ENCODE measurements at regions not wholly inside any gene's neighbourhood (a gene's known extent, or its start where the extent isn't known, plus 50 kb on each side); places are given as distances from the start of the nearest gene placed in this dataset.
"Not testable (repeated sequence)": the region's sequence is repeated elsewhere in the genome, so short reads cannot be mapped to it uniquely, and the experiment has no call there.

- not testable (repeated sequence) for H3K9me2 ChIP-seq (replicated peaks; ENCODE audit: insufficient read depth, low read length); H3K4me2 ChIP-seq (ENCODE audit: low read depth, low read length)
- TF ChIP-seq CTCF (IDR thresholded peaks at IDR 0.05; ENCODE audit: low read length), result peak; percentile 21
Measured at GRCh38 chr2:87466591-87467120, 281.2 kb upstream of the PLGLB2 start.

GRCh38 chr2:87468429-87468981 lies 279.4 kb upstream of the PLGLB2 start:
- not testable (repeated sequence) for H3K27me3 ChIP-seq (replicated peaks; ENCODE audit: insufficient read depth, low read length); H3K27ac ChIP-seq (ENCODE audit: low read length); DNase-seq; H3F3A ChIP-seq (ENCODE audit: insufficient read depth, low read length); H3K4me2 ChIP-seq (ENCODE audit: low read depth, low read length); H3K36me3 ChIP-seq (replicated peaks; ENCODE audit: insufficient read depth, low read length); H3K4me1 ChIP-seq (ENCODE audit: low read length); H3K9ac ChIP-seq (ENCODE audit: low read length); H3K4me3 ChIP-seq (ENCODE audit: low read length); H2AFZ ChIP-seq (ENCODE audit: low read length); H3K9me3 ChIP-seq (replicated peaks; ENCODE audit: insufficient read depth, low read length); H4K20me1 ChIP-seq (ENCODE audit: insufficient read depth, low read length); H3K9me2 ChIP-seq (replicated peaks; ENCODE audit: insufficient read depth, low read length)
- peaks cover 78% of the 10 kb centered on the region for H3K79me2 ChIP-seq (ENCODE audit: low read length)

More at GRCh38 chr2:87466591-87467120, 281.2 kb upstream of the PLGLB2 start:
- H3K79me2 ChIP-seq (ENCODE audit: low read length), result peaks cover 82% of the 10 kb centered on the region
- H3K9me3 ChIP-seq (replicated peaks; ENCODE audit: insufficient read depth, low read length); H3K4me3 ChIP-seq (ENCODE audit: low read length); H3K4me1 ChIP-seq (ENCODE audit: low read length); H2AFZ ChIP-seq (ENCODE audit: low read length); H3K36me3 ChIP-seq (replicated peaks; ENCODE audit: insufficient read depth, low read length); H3K9ac ChIP-seq (ENCODE audit: low read length); H3K27me3 ChIP-seq (replicated peaks; ENCODE audit: insufficient read depth, low read length); H4K20me1 ChIP-seq (ENCODE audit: insufficient read depth, low read length); H3F3A ChIP-seq (ENCODE audit: insufficient read depth, low read length): not testable (repeated sequence)
- peak; percentile 51 for DNase-seq
- peak overlapping the region; percentile 16; the same call in 1 of the 2 replicates for H3K27ac ChIP-seq (ENCODE audit: low read length)

- DNase-seq, result peak; percentile 8
- H3K27me3 ChIP-seq (replicated peaks; ENCODE audit: insufficient read depth, low read length); H3K9ac ChIP-seq (ENCODE audit: low read length); H3K9me2 ChIP-seq (replicated peaks; ENCODE audit: insufficient read depth, low read length); H3F3A ChIP-seq (ENCODE audit: insufficient read depth, low read length); H3K36me3 ChIP-seq (replicated peaks; ENCODE audit: insufficient read depth, low read length); H3K4me3 ChIP-seq (ENCODE audit: low read length); H3K4me1 ChIP-seq (ENCODE audit: low read length); H2AFZ ChIP-seq (ENCODE audit: low read length); H3K9me3 ChIP-seq (replicated peaks; ENCODE audit: insufficient read depth, low read length); H4K20me1 ChIP-seq (ENCODE audit: insufficient read depth, low read length); H3K4me2 ChIP-seq (ENCODE audit: low read depth, low read length): not testable (repeated sequence)
- peaks cover 76% of the 10 kb centered on the region for H3K79me2 ChIP-seq (ENCODE audit: low read length)
- peak overlapping the region; percentile 31; the same call in 1 of the 2 replicates for H3K27ac ChIP-seq (ENCODE audit: low read length)
Measured at GRCh38 chr2:87469180-87470151, 278.4 kb upstream of the PLGLB2 start.

GRCh38 chr2:87470381-87471380 lies 277.2 kb upstream of the PLGLB2 start:
- H3K36me3 ChIP-seq (replicated peaks; ENCODE audit: insufficient read depth, low read length); H3K4me3 ChIP-seq (ENCODE audit: low read length); DNase-seq; H3K9me2 ChIP-seq (replicated peaks; ENCODE audit: insufficient read depth, low read length); H3K9ac ChIP-seq (ENCODE audit: low read length); H3K4me1 ChIP-seq (ENCODE audit: low read length); H2AFZ ChIP-seq (ENCODE audit: low read length); H3K27me3 ChIP-seq (replicated peaks; ENCODE audit: insufficient read depth, low read length); H4K20me1 ChIP-seq (ENCODE audit: insufficient read depth, low read length); H3K9me3 ChIP-seq (replicated peaks; ENCODE audit: insufficient read depth, low read length); H3F3A ChIP-seq (ENCODE audit: insufficient read depth, low read length); H3K4me2 ChIP-seq (ENCODE audit: low read depth, low read length): not testable (repeated sequence)
- Histone ChIP-seq H3K27ac (ENCODE audit: low read length) (0 out of 2 replicates have a peak overlapping the region, but pooled peaks have one; percentile 23), H3K79me2 (ENCODE audit: low read length) (peaks cover 67% of the 10 kb centered on the region)

GRCh38 chr2:87471478-87471877 lies 276.4 kb upstream of the PLGLB2 start:
- H3K9me2 ChIP-seq (replicated peaks; ENCODE audit: insufficient read depth, low read length); H3K36me3 ChIP-seq (replicated peaks; ENCODE audit: insufficient read depth, low read length); H3K9me3 ChIP-seq (replicated peaks; ENCODE audit: insufficient read depth, low read length); H3K9ac ChIP-seq (ENCODE audit: low read length); H3K4me1 ChIP-seq (ENCODE audit: low read length); H3F3A ChIP-seq (ENCODE audit: insufficient read depth, low read length); DNase-seq; H3K27ac ChIP-seq (ENCODE audit: low read length); H4K20me1 ChIP-seq (ENCODE audit: insufficient read depth, low read length); H2AFZ ChIP-seq (ENCODE audit: low read length); H3K4me2 ChIP-seq (ENCODE audit: low read depth, low read length); H3K27me3 ChIP-seq (replicated peaks; ENCODE audit: insufficient read depth, low read length); H3K4me3 ChIP-seq (ENCODE audit: low read length): not testable (repeated sequence)
- peaks cover 60% of the 10 kb centered on the region for H3K79me2 ChIP-seq (ENCODE audit: low read length)

- not testable (repeated sequence) for H3F3A ChIP-seq (ENCODE audit: insufficient read depth, low read length); H3K27me3 ChIP-seq (replicated peaks; ENCODE audit: insufficient read depth, low read length); H3K4me1 ChIP-seq (ENCODE audit: low read length); H3K9ac ChIP-seq (ENCODE audit: low read length); H3K9me2 ChIP-seq (replicated peaks; ENCODE audit: insufficient read depth, low read length); H4K20me1 ChIP-seq (ENCODE audit: insufficient read depth, low read length); H2AFZ ChIP-seq (ENCODE audit: low read length); H3K27ac ChIP-seq (ENCODE audit: low read length); H3K4me2 ChIP-seq (ENCODE audit: low read depth, low read length); H3K9me3 ChIP-seq (replicated peaks; ENCODE audit: insufficient read depth, low read length); DNase-seq; H3K36me3 ChIP-seq (replicated peaks; ENCODE audit: insufficient read depth, low read length); H3K4me3 ChIP-seq (ENCODE audit: low read length)
- H3K79me2 ChIP-seq (ENCODE audit: low read length), result peaks cover 43% of the 10 kb centered on the region
Measured at GRCh38 chr2:87476223-87476872, 271.5 kb upstream of the PLGLB2 start.

Measured in MM.1S (cell line).